GM13977 (cell line): ENCODE measurements at regions not wholly inside any gene's neighbourhood (a gene's known extent, or its start where the extent isn't known, plus 50 kb on each side); places are given as distances from the start of the nearest gene placed in this dataset.

Experiments used
- DNase-seq: peaks from one replicate; pipeline ENCODE4 v3.0.0; 2012; ENCODE audit warnings: low spot score
- CTCF ChIP-seq: IDR thresholded peaks from 2 replicates; pipeline ENCODE4 v1.5.1; 2012; ENCODE audit warnings: mild to moderate bottlenecking, control low read depth; ENCODE audit not compliant: insufficient read depth; ENCODE audit errors: extremely low read depth, missing control alignments
- in situ Hi-C: fragments of 300-500 bp; cut with MboI; formaldehyde crosslinking; loops from one replicate; pipeline ENCODE4 v1.12.0; 2022; ENCODE audit warnings: low sequenced_read_pairs, low pct_unique_long_range_greater_than_20kb, mixed read lengths, inconsistent platforms; ENCODE audit not compliant: unreplicated experiment

- no peak for DNase-seq
- TF ChIP-seq CTCF: no peak
- in situ Hi-C loops: no loop called here
Measured at GRCh38 chr6:37114612-37115011, 55.3 kb upstream of the PIM1 start.

GRCh38 chr6:37115236-37115895, 54.6 kb upstream of the PIM1 start:
- TF ChIP-seq CTCF: no peak
- DNase-seq: no peak
- in situ Hi-C loops: no loop called here

- no peak for DNase-seq
- in situ Hi-C loops: no loop called here
- TF ChIP-seq CTCF: no peak
Measured at GRCh38 chr6:37116326-37116725, 53.6 kb upstream of the PIM1 start.

GRCh38 chr6:37119387-37119886, 50.5 kb upstream of the PIM1 start:
- no peak for DNase-seq
- TF ChIP-seq CTCF: no peak
- in situ Hi-C loops: no loop called here
